ENCODE measurements at regions not wholly inside any gene's neighbourhood (a gene's known extent, or its start where the extent isn't known, plus 50 kb on each side); places are given as distances from the start of the nearest gene placed in this dataset.

- TF ChIP-seq MLX (CRISPR knock-in tag; IDR thresholded peaks at IDR 0.05) (no peak), GTF2I (CRISPR knock-in tag; conservative IDR thresholded peaks at IDR 0.05) (no peak), ZNF512 (CRISPR knock-in tag; IDR thresholded peaks at IDR 0.05; ENCODE audit: borderline replicate concordance) (no peak), MYBL2 (CRISPR knock-in tag; IDR thresholded peaks at IDR 0.05) (no peak), ATF2 (CRISPR knock-in tag; IDR thresholded peaks at IDR 0.05; ENCODE audit: borderline replicate concordance, low read depth) (no peak), ERG (CRISPR knock-in tag; IDR thresholded peaks at IDR 0.05) (no peak), HMGXB4 (CRISPR knock-in tag; IDR thresholded peaks at IDR 0.05) (no peak), NR2C2 (CRISPR knock-in tag; IDR thresholded peaks at IDR 0.05) (no peak), HMGA2 (CRISPR knock-in tag; IDR thresholded peaks at IDR 0.05) (no peak), JUN (CRISPR knock-in tag; IDR thresholded peaks at IDR 0.05) (no peak), CDX4 (CRISPR knock-in tag; IDR thresholded peaks at IDR 0.05; ENCODE audit: borderline replicate concordance) (no peak)
- Mint-ChIP-seq H3K27me3 (ENCODE audit: low read depth) (peaks cover 9% of the 10 kb centered on the region; the same call in 1 of the 2 replicates), H3K36me3 (0 out of 2 replicates have a peak, but pooled peaks cover 3% of the 10 kb centered on the region), H3K4me1 (peaks cover 23% of the 10 kb centered on the region), H3K4me3 (no peak overlapping the region), H3K9me3 (peaks cover 5% of the 10 kb centered on the region), H3K27ac (no peak overlapping the region)
- DNase-seq (ENCODE audit: low spot score) = no peak
- no peak for ATAC-seq
- CTCF ChIA-PET = no interaction called here
- POLR2A ChIA-PET = no interaction called here
These were observed 399.7 kb upstream of the MCTP2 start for GRCh38 chr15:93831641-93832040.

GRCh38 chr15:93830221-93831080 is 400.9 kb upstream of the MCTP2 start:
- H3K4me1 Mint-ChIP-seq = peaks cover 17% of the 10 kb centered on the region
- H3K27me3 Mint-ChIP-seq (ENCODE audit: low read depth) = peaks cover 5% of the 10 kb centered on the region; the same call in 1 of the 2 replicates
- ATAC-seq (no peak), DNase-seq (ENCODE audit: low spot score) (no peak)
- CTCF ChIA-PET = no interaction called here
- H3K9me3 Mint-ChIP-seq = no peaks in the 10 kb centered on the region
- H3K27ac Mint-ChIP-seq = no peak overlapping the region
- H3K36me3 Mint-ChIP-seq = no peaks in the 10 kb centered on the region
- no peak overlapping the region for H3K4me3 Mint-ChIP-seq
- POLR2A ChIA-PET = no interaction called here
- no peak for TF ChIP-seq ARID4B (CRISPR knock-in tag; IDR thresholded peaks at IDR 0.05; ENCODE audit: borderline replicate concordance)
- no peak for TF ChIP-seq ZMAT4 (CRISPR knock-in tag; IDR thresholded peaks at IDR 0.05)
- no peak for TF ChIP-seq MAX (CRISPR knock-in tag; IDR thresholded peaks at IDR 0.05)
- no peak for TF ChIP-seq USF1 (CRISPR knock-in tag; IDR thresholded peaks at IDR 0.05)
- no peak for TF ChIP-seq E2F5 (CRISPR knock-in tag; IDR thresholded peaks at IDR 0.05)
- no peak for TF ChIP-seq CDX4 (CRISPR knock-in tag; IDR thresholded peaks at IDR 0.05; ENCODE audit: borderline replicate concordance)
- no peak for TF ChIP-seq SOX15 (CRISPR knock-in tag; IDR thresholded peaks at IDR 0.05)
